ENCODE measurements at regions not wholly inside any gene's neighbourhood (a gene's known extent, or its start where the extent isn't known, plus 50 kb on each side); places are given as distances from the start of the nearest gene placed in this dataset.
"Not testable (repeated sequence)": the region's sequence is repeated elsewhere in the genome, so short reads cannot be mapped to it uniquely, and the experiment has no call there.

DNA sequence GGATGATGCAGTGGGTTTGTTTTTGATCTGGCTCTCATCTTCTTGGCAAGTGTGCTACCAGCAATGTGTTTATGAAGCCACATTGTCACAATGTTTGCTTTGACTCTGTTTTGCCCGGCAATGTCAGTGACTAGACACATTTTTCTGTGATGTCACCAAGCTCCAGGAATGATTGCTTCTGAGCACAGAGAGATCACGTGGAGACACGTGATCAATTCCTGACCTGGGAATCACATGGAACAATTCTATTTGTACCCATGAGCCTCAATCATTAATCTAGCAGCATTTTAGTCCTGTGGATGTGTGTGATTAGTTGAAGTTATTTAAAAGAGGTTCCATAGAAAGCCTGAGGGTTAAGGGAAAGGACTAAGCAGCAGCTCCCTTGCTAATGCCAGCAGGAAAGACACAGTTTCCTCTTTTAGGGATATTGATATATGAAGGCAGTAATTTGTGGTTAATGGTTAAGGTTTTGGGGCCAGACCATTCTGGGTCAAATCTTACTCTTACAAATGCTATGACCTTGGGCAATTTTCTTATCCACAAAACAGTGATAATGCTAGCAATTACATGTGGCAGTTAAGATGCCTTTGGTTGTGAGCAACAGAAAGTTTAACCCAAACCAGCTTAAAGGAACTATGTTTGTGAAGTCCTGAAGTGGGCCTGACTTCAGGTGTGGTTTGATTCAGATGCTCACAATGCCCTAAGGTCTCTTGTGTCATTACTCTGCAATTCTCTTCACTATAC is 59.0 kb downstream of the FASLG start:
- 20 to 83% (median 62%) methylated on average over 1 to 3 of the region's 3 CpGs; no CpG with 5 or more reads in 4 of the 10 experiments for WGBS, 10 experiments
- peak in 6 of 8 experiments; percentile 39 to 71 (median 58) for ATAC-seq (replicated peaks in 6 of 8)
- H3K4me1 ChIP-seq (replicated peaks in 1 of 2), result peaks cover 9 to 15% of the 10 kb centered on the region in 2 donors
- no peak overlapping the region for H3K4me3 ChIP-seq
- no peak overlapping the region for H3K27ac ChIP-seq
- in situ Hi-C loops (cut with MboI; ENCODE audit: low pct_unique_long_range_greater_than_20kb in 2 of 9, low sequenced_read_pairs in 9 of 9, unreplicated experiment in 9 of 9), result loop anchor here in 2 of 9 experiments (25.0 kb wide), 2 partner anchors 106 to 256 kb away; no protein-coding TSS in a partner anchor

- H3K4me3 ChIP-seq, result no peak overlapping the region
- in situ Hi-C loops (cut with MboI; ENCODE audit: low pct_unique_long_range_greater_than_20kb in 2 of 9, low sequenced_read_pairs in 9 of 9, unreplicated experiment in 9 of 9), result loop anchor here in 2 of 9 experiments (25.0 kb wide), 2 partner anchors 107 to 257 kb away; no protein-coding TSS in a partner anchor
- ATAC-seq (replicated peaks in 6 of 8), result peak in 2 of 8 experiments; percentile 20 to 25
These were observed 60.2 kb downstream of the FASLG start for GRCh38 chr1:172719066-172719627.

DNA sequence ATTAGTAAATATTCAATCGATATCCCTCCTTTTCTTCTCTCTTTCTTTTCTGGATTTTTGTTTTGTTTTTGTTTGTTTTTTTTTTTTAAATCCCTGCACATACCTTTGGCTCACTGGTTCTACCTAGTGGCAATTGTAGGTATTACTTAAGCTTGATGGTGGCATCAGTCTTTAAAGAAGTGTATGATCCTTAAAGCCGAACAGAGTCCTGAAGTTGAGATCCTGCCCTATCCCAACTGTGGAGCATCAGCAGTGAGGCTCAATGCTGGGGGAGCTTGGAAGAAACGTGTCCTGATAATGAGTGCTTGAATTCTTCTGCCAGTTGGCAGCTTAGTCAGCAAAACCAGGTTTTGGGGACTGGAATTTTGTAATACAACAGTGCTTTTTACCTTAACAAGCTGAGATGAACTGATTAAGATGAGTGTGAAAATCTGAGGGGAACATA is 60.8 kb downstream of the FASLG start:
- peak in 3 of 8 experiments; percentile 40 to 58 (median 45) for ATAC-seq (replicated peaks in 6 of 8)
- H3K27ac ChIP-seq, result no peak overlapping the region
- H3K4me1 ChIP-seq (replicated peaks in 1 of 2), result peaks cover 1 to 11% of the 10 kb centered on the region in 2 donors
- H3K4me3 ChIP-seq, result no peak overlapping the region
- 0 to 49% (median 20%) methylated on average over 1 to 3 of the region's 3 CpGs; no CpG with 5 or more reads in 2 of the 10 experiments for WGBS, 10 experiments
- in situ Hi-C loops (cut with MboI; ENCODE audit: low pct_unique_long_range_greater_than_20kb in 2 of 9, low sequenced_read_pairs in 9 of 9, unreplicated experiment in 9 of 9), result loop anchor here in 2 of 9 experiments (25.0 kb wide), 2 partner anchors 107 to 257 kb away; no protein-coding TSS in a partner anchor

More at GRCh38 chr1:172719066-172719627, 60.2 kb downstream of the FASLG start:
- WGBS, 10 experiments, result 14 to 64% (median 48%) methylated on average over 2 to 6 of the region's 6 CpGs; no CpG with 5 or more reads in 2 of the 10 experiments
- no peak overlapping the region for H3K27ac ChIP-seq
- H3K4me1 ChIP-seq (replicated peaks in 1 of 2), result peaks cover 7 to 15% of the 10 kb centered on the region in 2 donors

DNA sequence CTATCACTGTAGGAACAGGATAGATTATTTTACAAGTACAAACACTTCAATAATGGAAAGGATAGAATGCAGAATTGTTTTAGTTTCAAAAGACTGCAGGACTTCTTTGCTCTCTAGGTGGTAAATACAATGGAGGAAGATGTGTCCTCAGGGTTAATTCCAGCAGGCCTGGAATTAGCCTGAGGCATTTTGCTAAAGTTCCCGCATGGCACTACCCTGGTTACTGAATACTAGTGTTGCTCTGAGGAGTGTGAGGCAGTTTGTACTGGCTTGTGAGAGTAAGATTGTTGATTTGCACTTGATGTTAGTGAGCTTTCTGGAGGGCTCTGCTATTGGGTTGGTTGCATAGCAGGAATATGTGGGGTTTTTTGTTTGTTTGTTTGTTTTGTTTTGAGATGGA is 61.4 kb downstream of the FASLG start:
- WGBS, 10 experiments, result 40 to 88% (median 69%) methylated on average over 1 of the region's 1 CpG; no CpG with 5 or more reads in 4 of the 10 experiments
- peaks cover 0 to 11% of the 10 kb centered on the region in 2 donors for H3K4me1 ChIP-seq (replicated peaks in 1 of 2)
- in situ Hi-C loops (cut with MboI; ENCODE audit: low pct_unique_long_range_greater_than_20kb in 2 of 9, low sequenced_read_pairs in 9 of 9, unreplicated experiment in 9 of 9), result loop anchor here in 2 of 9 experiments (25.0 kb wide), 2 partner anchors 108 to 258 kb away; no protein-coding TSS in a partner anchor
- H3K4me3 ChIP-seq, result no peak overlapping the region
- no peak overlapping the region for H3K27ac ChIP-seq
- ATAC-seq (replicated peaks in 6 of 8), result peak in 2 of 8 experiments; percentile 25 to 76

DNA sequence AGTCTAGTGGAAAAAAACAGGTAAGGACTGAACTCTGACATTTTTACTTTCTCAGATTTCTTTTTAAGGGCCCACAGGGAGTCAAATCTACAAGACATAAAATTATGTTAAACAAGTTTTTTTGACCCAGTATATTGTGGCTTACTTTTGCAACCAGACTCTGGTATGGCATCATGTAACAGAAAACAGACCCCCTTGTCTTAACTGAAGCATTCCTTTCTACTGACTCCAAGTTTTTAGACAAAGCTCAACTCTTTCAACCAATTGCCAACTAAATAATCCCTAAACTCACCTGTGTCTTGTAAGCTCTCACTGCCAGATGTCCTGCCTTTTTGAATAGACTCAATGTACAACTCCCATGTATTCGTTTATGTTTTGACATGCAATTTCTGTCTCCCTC is 64.3 kb downstream of the FASLG start:
- ATAC-seq (replicated peaks in 6 of 8), result no peak
- no peak overlapping the region for H3K4me3 ChIP-seq
- H3K4me1 ChIP-seq (replicated peaks in 1 of 2), result no peaks in the 10 kb centered on the region
- in situ Hi-C loops (cut with MboI; ENCODE audit: low pct_unique_long_range_greater_than_20kb in 2 of 9, low sequenced_read_pairs in 9 of 9, unreplicated experiment in 9 of 9), result loop anchor here in 2 of 9 experiments (25.0 kb wide), 2 partner anchors 111 to 261 kb away; no protein-coding TSS in a partner anchor
- WGBS, 10 experiments, result 0 to 92% (median 67%) methylated on average over 1 of the region's 1 CpG; no CpG with 5 or more reads in 1 of the 10 experiments
- H3K27ac ChIP-seq, result no peak overlapping the region

- Histone ChIP-seq H3K4me1 (replicated peaks in 1 of 2) (no peaks in the 10 kb centered on the region), H3K4me3 (no peak overlapping the region), H3K27ac (no peak overlapping the region)
- ATAC-seq (replicated peaks in 6 of 8), result no peak
- in situ Hi-C loops (cut with MboI; ENCODE audit: low pct_unique_long_range_greater_than_20kb in 2 of 9, low sequenced_read_pairs in 9 of 9, unreplicated experiment in 9 of 9), result loop anchor here in 2 of 9 experiments (25.0 kb wide), 2 partner anchors 112 to 262 kb away; no protein-coding TSS in a partner anchor
These were observed 65.3 kb downstream of the FASLG start for GRCh38 chr1:172724232-172724631.

DNA sequence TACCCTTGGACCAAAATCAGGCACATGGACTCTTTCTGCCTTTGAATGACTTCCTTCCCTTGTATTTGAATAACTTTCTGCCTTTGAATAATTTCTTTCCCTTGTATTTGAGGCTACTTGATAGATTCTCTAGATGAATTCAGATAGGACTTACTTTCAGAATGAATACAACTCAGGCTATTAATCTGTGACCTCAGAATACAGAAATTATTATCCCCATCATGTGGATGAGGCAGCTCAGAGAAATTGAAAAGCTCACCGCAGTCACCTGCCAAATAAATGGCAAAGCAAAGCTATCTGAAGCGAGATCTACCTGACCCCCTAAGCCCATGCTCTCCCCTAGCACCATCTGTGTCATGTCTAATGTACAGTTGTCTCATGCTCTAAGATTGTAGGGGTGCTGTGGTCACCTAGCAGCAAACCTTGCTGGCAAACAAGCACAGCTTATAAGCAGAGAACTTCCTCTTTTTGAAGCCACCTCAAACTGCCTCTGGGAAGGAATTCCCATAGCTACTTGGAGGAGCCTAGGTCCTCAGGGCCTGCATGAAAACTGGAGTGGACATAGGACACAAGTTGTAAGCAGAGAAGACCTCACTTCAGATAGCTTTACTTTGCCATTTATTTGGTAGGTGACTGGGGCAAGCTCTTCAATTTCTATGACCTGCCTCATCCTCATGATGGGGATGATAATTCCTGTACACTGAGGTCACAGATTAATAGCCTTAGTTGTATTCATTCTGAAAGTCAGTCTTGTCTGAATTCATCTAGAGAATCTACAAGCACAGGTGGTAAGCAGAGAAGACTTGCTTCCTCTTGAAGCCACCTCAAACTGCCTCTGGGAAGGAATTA is 66.1 kb downstream of the FASLG start:
- H3K4me3 ChIP-seq, result no peak overlapping the region
- in situ Hi-C loops (cut with MboI; ENCODE audit: low pct_unique_long_range_greater_than_20kb in 2 of 9, low sequenced_read_pairs in 9 of 9, unreplicated experiment in 9 of 9), result loop anchor here in 4 of 9 experiments (25.0 kb wide), 5 partner anchors 113 to 2012 kb away; no protein-coding TSS in a partner anchor
- H3K4me1 ChIP-seq (replicated peaks in 1 of 2), result no peaks in the 10 kb centered on the region
- WGBS, 10 experiments, result 50 to 92% (median 77%) methylated on average over 1 to 2 of the region's 2 CpGs; no CpG with 5 or more reads in 2 of the 10 experiments
- no peak overlapping the region for H3K27ac ChIP-seq
- no peak for ATAC-seq (replicated peaks in 6 of 8)

GRCh38 chr1:172726740-172727139 is 67.8 kb downstream of the FASLG start:
- ATAC-seq (replicated peaks in 6 of 8), result no peak

GRCh38 chr1:172727275-172727857 is 68.5 kb downstream of the FASLG start:
- no peak for ATAC-seq (replicated peaks in 6 of 8)
- H3K27ac ChIP-seq, result no peak overlapping the region
- in situ Hi-C loops (cut with MboI; ENCODE audit: low pct_unique_long_range_greater_than_20kb in 2 of 9, low sequenced_read_pairs in 9 of 9, unreplicated experiment in 9 of 9), result loop anchor here in 3 of 9 experiments (25.0 kb wide), 3 partner anchors 685 to 2010 kb away; no protein-coding TSS in a partner anchor
- no peak overlapping the region for H3K4me3 ChIP-seq
- no peaks in the 10 kb centered on the region for H3K4me1 ChIP-seq (replicated peaks in 1 of 2)
- 50 to 100% (median 85%) methylated on average over 1 to 7 of the region's 7 CpGs; no CpG with 5 or more reads in 4 of the 10 experiments for WGBS, 10 experiments

More at GRCh38 chr1:172726740-172727139, 67.8 kb downstream of the FASLG start:
- in situ Hi-C loops (cut with MboI; ENCODE audit: low pct_unique_long_range_greater_than_20kb in 2 of 9, low sequenced_read_pairs in 9 of 9, unreplicated experiment in 9 of 9), result loop anchor here in 3 of 9 experiments (25.0 kb wide), 3 partner anchors 686 to 2011 kb away; no protein-coding TSS in a partner anchor
- WGBS, 10 experiments, result 21 to 100% (median 50%) methylated on average over 1 to 2 of the region's 2 CpGs; no CpG with 5 or more reads in 2 of the 10 experiments
- no peaks in the 10 kb centered on the region for H3K4me1 ChIP-seq (replicated peaks in 1 of 2)
- no peak overlapping the region for H3K27ac ChIP-seq
- no peak overlapping the region for H3K4me3 ChIP-seq

- Histone ChIP-seq H3K4me1 (replicated peaks in 1 of 2) (no peaks in the 10 kb centered on the region), H3K4me3 (no peak overlapping the region), H3K27ac (no peak overlapping the region)
- in situ Hi-C loops (cut with MboI; ENCODE audit: low pct_unique_long_range_greater_than_20kb in 2 of 9, low sequenced_read_pairs in 9 of 9, unreplicated experiment in 9 of 9), result loop anchor here in 3 of 9 experiments (25.0 kb wide), 3 partner anchors 684 to 2009 kb away; no protein-coding TSS in a partner anchor
- WGBS, 10 experiments, result 80 to 100% (median 100%) methylated on average over 1 of the region's 1 CpG; no CpG with 5 or more reads in 4 of the 10 experiments
- peak in 3 of 8 experiments; percentile 70 to 87 (median 77) for ATAC-seq (replicated peaks in 6 of 8)
These were observed 69.2 kb downstream of the FASLG start for GRCh38 chr1:172727956-172728603.

DNA sequence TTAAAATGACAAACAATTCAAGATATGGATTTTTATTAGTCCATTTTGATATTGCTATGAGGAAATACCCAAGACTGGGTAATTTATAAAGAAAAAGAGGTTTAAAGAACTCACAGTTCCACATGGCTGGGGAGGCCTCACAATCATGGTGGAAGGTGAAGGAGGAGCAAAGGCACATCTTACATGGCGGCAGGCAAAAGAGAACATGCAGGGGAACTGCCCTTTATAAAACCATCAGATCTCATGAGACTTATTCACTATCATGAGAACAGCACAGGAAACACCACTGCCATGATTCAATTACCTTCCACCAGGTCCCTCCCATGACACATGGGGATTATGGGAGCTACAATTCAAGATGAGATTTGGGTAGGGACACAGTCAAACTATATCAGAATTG is 69.8 kb downstream of the FASLG start:
- 80 to 100% (median 100%) methylated on average over 1 of the region's 1 CpG; no CpG with 5 or more reads in 5 of the 10 experiments for WGBS, 10 experiments
- H3K27ac ChIP-seq; H3K4me1 ChIP-seq (replicated peaks in 1 of 2); ATAC-seq (replicated peaks in 6 of 8); H3K4me3 ChIP-seq: not testable (repeated sequence)
- in situ Hi-C loops (cut with MboI; ENCODE audit: low pct_unique_long_range_greater_than_20kb in 2 of 9, low sequenced_read_pairs in 9 of 9, unreplicated experiment in 9 of 9), result loop anchor here in 3 of 9 experiments (25.0 kb wide), 3 partner anchors 684 to 2009 kb away; no protein-coding TSS in a partner anchor

All from motor neuron (in vitro differentiated cells).